ENCODE measurements at regions not wholly inside any gene's neighbourhood (a gene's known extent, or its start where the extent isn't known, plus 50 kb on each side); places are given as distances from the start of the nearest gene placed in this dataset.

GRCh38 chr6:147733686-147734085 lies 225.2 kb downstream of the SAMD5 start:
- no peak overlapping the region for H3K4me3 Mint-ChIP-seq
- ChIA-PET CTCF (no interaction called here), POLR2A (no interaction called here)
- H3K4me1 Mint-ChIP-seq, result no peaks in the 10 kb centered on the region
- DNase-seq, result no peak
- no peak for ATAC-seq (ENCODE audit: low read depth)
- H3K27ac Mint-ChIP-seq, result no peak overlapping the region
- H3K36me3 Mint-ChIP-seq (ENCODE audit: low read depth), result no peaks in the 10 kb centered on the region
- TF ChIP-seq, protein P1, sequence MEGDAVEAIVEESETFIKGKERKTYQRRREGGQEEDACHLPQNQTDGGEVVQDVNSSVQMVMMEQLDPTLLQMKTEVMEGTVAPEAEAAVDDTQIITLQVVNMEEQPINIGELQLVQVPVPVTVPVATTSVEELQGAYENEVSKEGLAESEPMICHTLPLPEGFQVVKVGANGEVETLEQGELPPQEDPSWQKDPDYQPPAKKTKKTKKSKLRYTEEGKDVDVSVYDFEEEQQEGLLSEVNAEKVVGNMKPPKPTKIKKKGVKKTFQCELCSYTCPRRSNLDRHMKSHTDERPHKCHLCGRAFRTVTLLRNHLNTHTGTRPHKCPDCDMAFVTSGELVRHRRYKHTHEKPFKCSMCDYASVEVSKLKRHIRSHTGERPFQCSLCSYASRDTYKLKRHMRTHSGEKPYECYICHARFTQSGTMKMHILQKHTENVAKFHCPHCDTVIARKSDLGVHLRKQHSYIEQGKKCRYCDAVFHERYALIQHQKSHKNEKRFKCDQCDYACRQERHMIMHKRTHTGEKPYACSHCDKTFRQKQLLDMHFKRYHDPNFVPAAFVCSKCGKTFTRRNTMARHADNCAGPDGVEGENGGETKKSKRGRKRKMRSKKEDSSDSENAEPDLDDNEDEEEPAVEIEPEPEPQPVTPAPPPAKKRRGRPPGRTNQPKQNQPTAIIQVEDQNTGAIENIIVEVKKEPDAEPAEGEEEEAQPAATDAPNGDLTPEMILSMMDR (IDR thresholded peaks at IDR 0.05), result no peak
- no peaks in the 10 kb centered on the region for H3K9me3 Mint-ChIP-seq
- no peaks in the 10 kb centered on the region for H3K27me3 Mint-ChIP-seq
- intact Hi-C loops (cut with micrococcal nuclease), result no loop called here

DNA sequence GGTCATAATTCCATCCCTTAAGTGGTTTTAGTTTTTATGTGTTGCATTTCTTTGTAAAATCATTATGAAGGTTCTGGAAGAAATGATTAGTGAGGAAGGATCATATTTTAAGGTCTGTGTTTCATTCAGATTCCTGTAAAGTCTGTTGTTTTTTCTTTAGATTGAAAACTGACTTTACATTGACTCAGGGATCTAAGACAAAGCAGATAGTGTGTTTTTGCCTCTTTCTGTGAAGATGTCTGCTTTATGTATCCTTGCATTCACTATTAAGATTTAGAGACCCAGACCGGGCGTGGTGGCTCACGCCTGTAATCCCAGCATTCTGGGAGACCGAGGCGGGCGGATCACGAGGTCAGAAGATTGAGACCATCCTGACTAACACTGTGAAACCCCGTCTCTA lies 225.7 kb downstream of the SAMD5 start:
- intact Hi-C loops (cut with micrococcal nuclease), result no loop called here
- ChIA-PET CTCF (no interaction called here), POLR2A (no interaction called here)
- ATAC-seq (ENCODE audit: low read depth), result no peak
- H3K27me3 Mint-ChIP-seq, result no peaks in the 10 kb centered on the region
- no peaks in the 10 kb centered on the region for H3K4me1 Mint-ChIP-seq
- H3K4me3 Mint-ChIP-seq, result no peak overlapping the region
- H3K36me3 Mint-ChIP-seq (ENCODE audit: low read depth), result no peaks in the 10 kb centered on the region
- no peak overlapping the region for H3K27ac Mint-ChIP-seq
- TF ChIP-seq, protein P1 (IDR thresholded peaks at IDR 0.05), result no peak
- no peak for DNase-seq
- no peaks in the 10 kb centered on the region for H3K9me3 Mint-ChIP-seq

GRCh38 chr6:147735924-147736323 lies 227.4 kb downstream of the SAMD5 start:
- TF ChIP-seq, protein P1 (IDR thresholded peaks at IDR 0.05), result no peak
- Mint-ChIP-seq H3K27me3 (no peaks in the 10 kb centered on the region), H3K36me3 (ENCODE audit: low read depth) (no peaks in the 10 kb centered on the region), H3K4me3 (no peak overlapping the region), H3K9me3 (no peaks in the 10 kb centered on the region), H3K4me1 (no peaks in the 10 kb centered on the region), H3K27ac (no peak overlapping the region)
- POLR2A ChIA-PET, result no interaction called here
- CTCF ChIA-PET, result no interaction called here
- intact Hi-C loops (cut with micrococcal nuclease), result no loop called here
- DNase-seq (no peak), ATAC-seq (ENCODE audit: low read depth) (no peak)

DNA sequence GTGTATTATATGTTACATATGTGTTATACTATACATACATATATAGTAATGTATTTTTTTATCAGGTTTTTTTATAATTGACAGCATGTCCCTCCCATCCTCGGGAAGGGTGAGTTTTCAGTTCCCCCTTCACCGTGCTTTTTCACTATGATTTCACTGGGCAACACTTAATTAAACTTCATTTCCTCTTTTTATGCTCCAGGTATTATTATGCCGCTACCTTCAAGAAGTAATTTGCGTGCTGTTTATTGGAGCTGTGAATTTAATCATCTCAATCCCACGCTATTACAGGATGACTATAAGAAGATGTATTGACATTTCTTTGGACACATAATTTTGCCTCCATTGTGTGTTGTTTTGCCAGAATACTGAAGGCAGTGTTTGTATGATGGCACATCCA lies 228.6 kb downstream of the SAMD5 start:
- intact Hi-C loops (cut with micrococcal nuclease), result no loop called here
- no peak for ATAC-seq (ENCODE audit: low read depth)
- Mint-ChIP-seq H3K4me3 (no peak overlapping the region), H3K4me1 (no peaks in the 10 kb centered on the region), H3K9me3 (no peaks in the 10 kb centered on the region), H3K36me3 (ENCODE audit: low read depth) (no peaks in the 10 kb centered on the region), H3K27me3 (no peaks in the 10 kb centered on the region), H3K27ac (no peak overlapping the region)
- ChIA-PET POLR2A (no interaction called here), CTCF (no interaction called here)
- DNase-seq, result no peak
- TF ChIP-seq, protein P1 (IDR thresholded peaks at IDR 0.05), result no peak

DNA sequence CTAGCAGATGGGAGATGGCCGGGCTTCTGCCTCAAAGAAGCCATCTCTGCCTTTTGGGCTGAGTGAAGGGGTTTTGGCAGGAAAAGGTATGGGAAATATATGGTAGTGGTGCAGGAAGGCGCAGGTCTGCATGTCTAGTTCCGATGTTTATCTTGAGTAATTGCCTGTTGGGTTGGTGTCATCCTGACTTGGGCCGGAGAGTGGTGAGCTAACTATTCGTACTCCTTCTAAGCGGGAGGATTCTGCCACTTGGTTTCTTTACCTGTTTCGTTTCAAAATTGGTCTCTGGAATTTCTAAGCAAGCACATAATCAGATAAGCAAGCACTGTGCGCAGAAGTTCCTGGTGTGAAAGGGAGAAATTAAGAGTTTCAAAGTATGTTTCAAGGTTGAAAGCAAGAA lies 229.6 kb downstream of the SAMD5 start:
- POLR2A ChIA-PET, result no interaction called here
- Mint-ChIP-seq H3K27ac (no peak overlapping the region), H3K9me3 (no peaks in the 10 kb centered on the region), H3K4me1 (no peaks in the 10 kb centered on the region), H3K36me3 (ENCODE audit: low read depth) (no peaks in the 10 kb centered on the region), H3K27me3 (no peaks in the 10 kb centered on the region), H3K4me3 (no peak overlapping the region)
- DNase-seq (no peak), ATAC-seq (ENCODE audit: low read depth) (no peak)
- intact Hi-C loops (cut with micrococcal nuclease), result no loop called here
- TF ChIP-seq, protein P1 (IDR thresholded peaks at IDR 0.05), result no peak
- CTCF ChIA-PET, result no interaction called here
